ENCODE measurements at regions not wholly inside any gene's neighbourhood (a gene's known extent, or its start where the extent isn't known, plus 50 kb on each side); places are given as distances from the start of the nearest gene placed in this dataset.
A peak's percentile ranks its signal among the peaks of the same experiment; 100 is the strongest.

GRCh38 chr1:107000902-107001301 lies 55.6 kb upstream of the PRMT6 start:
- Histone ChIP-seq H3K4me2 (ENCODE audit: low read length) (peak overlapping the region; percentile 23; the same call in 1 of the 2 replicates), H3K36me3 (replicated peaks; ENCODE audit: low read depth, low read length) (peaks cover 9% of the 10 kb centered on the region), H3K27ac (ENCODE audit: low read length) (peak overlapping the region; percentile 45), H3K4me3 (ENCODE audit: low read length) (no peak overlapping the region), H3K27me3 (ENCODE audit: low read depth, low read length) (no peaks in the 10 kb centered on the region), H3K79me2 (ENCODE audit: low read length) (no peaks in the 10 kb centered on the region), H4K20me1 (ENCODE audit: insufficient read depth, low read length) (no peaks in the 10 kb centered on the region), H3K4me1 (ENCODE audit: low read length) (peaks cover 26% of the 10 kb centered on the region), H3K9ac (ENCODE audit: low read length) (no peak overlapping the region), H3K9me3 (ENCODE audit: insufficient read depth, low read length) (no peaks in the 10 kb centered on the region), H2AFZ (ENCODE audit: low read depth, low read length) (peak overlapping the region; percentile 61; the same call in 1 of the 2 replicates)
- TF ChIP-seq CTCF (IDR thresholded peaks at IDR 0.05; ENCODE audit: low read depth, low read length) (no peak), EZH2phosphoT487 (IDR thresholded peaks at IDR 0.05; ENCODE audit: low read depth) (no peak)

- Histone ChIP-seq H3K79me2 (ENCODE audit: low read length) (no peaks in the 10 kb centered on the region), H3K27me3 (ENCODE audit: low read depth, low read length) (no peaks in the 10 kb centered on the region), H3K9me3 (ENCODE audit: insufficient read depth, low read length) (no peaks in the 10 kb centered on the region), H3K4me2 (ENCODE audit: low read length) (no peak overlapping the region), H3K4me3 (ENCODE audit: low read length) (no peak overlapping the region), H4K20me1 (ENCODE audit: insufficient read depth, low read length) (no peaks in the 10 kb centered on the region), H3K4me1 (ENCODE audit: low read length) (peaks cover 23% of the 10 kb centered on the region), H2AFZ (ENCODE audit: low read depth, low read length) (no peak overlapping the region), H3K9ac (ENCODE audit: low read length) (no peak overlapping the region), H3K27ac (ENCODE audit: low read length) (no peak overlapping the region), H3K36me3 (replicated peaks; ENCODE audit: low read depth, low read length) (peaks cover 3% of the 10 kb centered on the region)
- TF ChIP-seq EZH2phosphoT487 (IDR thresholded peaks at IDR 0.05; ENCODE audit: low read depth) (no peak), CTCF (IDR thresholded peaks at IDR 0.05; ENCODE audit: low read depth, low read length) (no peak)
Observed at GRCh38 chr1:107003972-107004371, 52.5 kb upstream of the PRMT6 start.

- Histone ChIP-seq H3K36me3 (replicated peaks; ENCODE audit: low read depth, low read length) (peaks cover 4% of the 10 kb centered on the region), H3K9ac (ENCODE audit: low read length) (no peak overlapping the region), H3K4me1 (ENCODE audit: low read length) (peaks cover 23% of the 10 kb centered on the region), H2AFZ (ENCODE audit: low read depth, low read length) (no peak overlapping the region), H3K4me2 (ENCODE audit: low read length) (no peak overlapping the region), H4K20me1 (ENCODE audit: insufficient read depth, low read length) (no peaks in the 10 kb centered on the region), H3K27me3 (ENCODE audit: low read depth, low read length) (no peaks in the 10 kb centered on the region), H3K27ac (ENCODE audit: low read length) (no peak overlapping the region), H3K4me3 (ENCODE audit: low read length) (no peak overlapping the region), H3K79me2 (ENCODE audit: low read length) (no peaks in the 10 kb centered on the region), H3K9me3 (ENCODE audit: insufficient read depth, low read length) (no peaks in the 10 kb centered on the region)
- no peak for TF ChIP-seq CTCF (IDR thresholded peaks at IDR 0.05; ENCODE audit: low read depth, low read length)
- no peak for TF ChIP-seq EZH2phosphoT487 (IDR thresholded peaks at IDR 0.05; ENCODE audit: low read depth)
Observed at GRCh38 chr1:107004421-107004820, 52.1 kb upstream of the PRMT6 start.

All from OCI-LY3 (cell line).